GM12874 (cell line): ENCODE measurements at regions not wholly inside any gene's neighbourhood (a gene's known extent, or its start where the extent isn't known, plus 50 kb on each side); places are given as distances from the start of the nearest gene placed in this dataset.

Experiments used
- CTCF ChIP-seq: IDR thresholded peaks from 2 replicates; pipeline ENCODE4 v1.5.1; 2011; ENCODE audit warnings: low read depth, mild to moderate bottlenecking, control low read depth, low read length, moderate library complexity; ENCODE audit not compliant: insufficient read depth

GRCh38 chr17:71803656-71804284 is 317.1 kb upstream of the SOX9 start:
- TF ChIP-seq CTCF = no peak

GRCh38 chr17:71809537-71809936 is 311.3 kb upstream of the SOX9 start:
- no peak for TF ChIP-seq CTCF

GRCh38 chr17:71821511-71821910 is 299.3 kb upstream of the SOX9 start:
- TF ChIP-seq CTCF = no peak

- TF ChIP-seq CTCF = no peak
Observed at GRCh38 chr17:71824671-71825070, 296.1 kb upstream of the SOX9 start.

- no peak for TF ChIP-seq CTCF
Observed at GRCh38 chr17:71825687-71826086, 295.1 kb upstream of the SOX9 start.

- TF ChIP-seq CTCF = no peak
Observed at GRCh38 chr17:71828182-71828596, 292.6 kb upstream of the SOX9 start.

- TF ChIP-seq CTCF = no peak
Observed at GRCh38 chr17:71830866-71831265, 290.0 kb upstream of the SOX9 start.
